ENCODE measurements at regions not wholly inside any gene's neighbourhood (a gene's known extent, or its start where the extent isn't known, plus 50 kb on each side); places are given as distances from the start of the nearest gene placed in this dataset.

- H3K4me1 Mint-ChIP-seq: no peaks in the 10 kb centered on the region
- ChIA-PET POLR2A (no interaction called here), CTCF (no interaction called here)
- no peak for DNase-seq
- Histone ChIP-seq H3K9me3 (ENCODE audit: control extremely low read depth in 1 of 3, control insufficient read depth in 2 of 3, insufficient read depth in 1 of 3, low read length in 2 of 3) (no peaks in the 10 kb centered on the region), H3K4me1 (ENCODE audit: control insufficient read depth in 2 of 2, insufficient read depth in 2 of 2, low read length in 2 of 2) (no peaks in the 10 kb centered on the region), H3K4me2 (replicated peaks; ENCODE audit: low read depth, low read length, poor library complexity, severe bottlenecking) (no peak overlapping the region), H2AFZ (ENCODE audit: insufficient read depth, low read depth, low read length, poor library complexity, severe bottlenecking) (no peak overlapping the region), H3K4me3 (ENCODE audit: control extremely low read depth in 1 of 5, extremely low read depth in 1 of 5, insufficient read depth in 1 of 5, low read depth in 2 of 5, low read length in 4 of 5) (no peak overlapping the region), H3K79me2 (ENCODE audit: control insufficient read depth, insufficient read depth, low read length) (no peaks in the 10 kb centered on the region), H3K9ac (ENCODE audit: low read length) (no peak overlapping the region), H3K27me3 (replicated peaks in 1 of 4; ENCODE audit: control extremely low read depth in 1 of 4, control insufficient read depth in 3 of 4, insufficient read depth in 4 of 4, low read length in 3 of 4) (no peaks in the 10 kb centered on the region), H4K20me1 (ENCODE audit: control insufficient read depth, insufficient read depth, low read length, poor library complexity, severe bottlenecking) (no peaks in the 10 kb centered on the region), H3K36me3 (replicated peaks in 1 of 2; ENCODE audit: control extremely low read depth in 1 of 2, control insufficient read depth in 1 of 2, extremely low read depth in 1 of 2, insufficient read depth in 2 of 2, low read length in 1 of 2) (no peaks in the 10 kb centered on the region), H3K27ac (ENCODE audit: low read length in 2 of 2) (no peak overlapping the region)
- H3K27ac Mint-ChIP-seq: no peak overlapping the region
- no peaks in the 10 kb centered on the region for H3K9me3 Mint-ChIP-seq (ENCODE audit: insufficient read depth)
- ATAC-seq (ENCODE audit: low read depth): no peak
- H3K4me3 Mint-ChIP-seq: no peak overlapping the region
- TF ChIP-seq EZH2 (IDR thresholded peaks at IDR 0.05; ENCODE audit: borderline replicate concordance, insufficient read depth, low read depth, low read length, poor library complexity, severe bottlenecking): no peak
- TF ChIP-seq, protein P1, sequence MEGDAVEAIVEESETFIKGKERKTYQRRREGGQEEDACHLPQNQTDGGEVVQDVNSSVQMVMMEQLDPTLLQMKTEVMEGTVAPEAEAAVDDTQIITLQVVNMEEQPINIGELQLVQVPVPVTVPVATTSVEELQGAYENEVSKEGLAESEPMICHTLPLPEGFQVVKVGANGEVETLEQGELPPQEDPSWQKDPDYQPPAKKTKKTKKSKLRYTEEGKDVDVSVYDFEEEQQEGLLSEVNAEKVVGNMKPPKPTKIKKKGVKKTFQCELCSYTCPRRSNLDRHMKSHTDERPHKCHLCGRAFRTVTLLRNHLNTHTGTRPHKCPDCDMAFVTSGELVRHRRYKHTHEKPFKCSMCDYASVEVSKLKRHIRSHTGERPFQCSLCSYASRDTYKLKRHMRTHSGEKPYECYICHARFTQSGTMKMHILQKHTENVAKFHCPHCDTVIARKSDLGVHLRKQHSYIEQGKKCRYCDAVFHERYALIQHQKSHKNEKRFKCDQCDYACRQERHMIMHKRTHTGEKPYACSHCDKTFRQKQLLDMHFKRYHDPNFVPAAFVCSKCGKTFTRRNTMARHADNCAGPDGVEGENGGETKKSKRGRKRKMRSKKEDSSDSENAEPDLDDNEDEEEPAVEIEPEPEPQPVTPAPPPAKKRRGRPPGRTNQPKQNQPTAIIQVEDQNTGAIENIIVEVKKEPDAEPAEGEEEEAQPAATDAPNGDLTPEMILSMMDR (IDR thresholded peaks at IDR 0.05): no peak
- peaks cover 13% of the 10 kb centered on the region for H3K27me3 Mint-ChIP-seq
- intact Hi-C loops (cut with micrococcal nuclease): no loop called here
- WGBS (ENCODE audit: insufficient coverage): 93% methylated on average over 8 of the region's 9 CpGs
These were observed 217.6 kb downstream of the USP6NL start for GRCh38 chr10:11393858-11394257.

DNA sequence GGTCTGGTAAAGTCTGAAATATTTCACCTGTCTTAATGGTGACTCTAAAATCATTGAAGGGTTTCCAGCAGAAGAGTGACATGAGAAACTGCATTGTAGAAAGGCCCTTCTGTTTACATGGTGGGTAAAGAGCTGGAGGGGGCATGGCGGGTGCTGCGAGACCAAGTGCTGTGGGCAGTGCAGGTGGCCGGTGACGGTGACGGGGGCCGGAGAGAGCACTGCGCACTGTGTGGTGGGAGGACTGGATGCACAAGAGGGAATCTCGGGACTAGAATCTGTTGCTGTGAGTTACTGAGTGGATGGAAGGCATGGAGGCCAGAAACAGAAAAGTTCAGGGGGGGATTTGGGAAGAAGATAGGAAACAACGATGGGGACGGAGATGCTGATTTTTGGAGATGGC, 218.7 kb downstream of the USP6NL start:
- H3K4me1 Mint-ChIP-seq: no peaks in the 10 kb centered on the region
- TF ChIP-seq, protein P1 (IDR thresholded peaks at IDR 0.05): no peak
- no peak for TF ChIP-seq EZH2 (IDR thresholded peaks at IDR 0.05; ENCODE audit: borderline replicate concordance, insufficient read depth, low read depth, low read length, poor library complexity, severe bottlenecking)
- no peaks in the 10 kb centered on the region for H3K36me3 ChIP-seq (replicated peaks in 1 of 2; ENCODE audit: control extremely low read depth in 1 of 2, control insufficient read depth in 1 of 2, extremely low read depth in 1 of 2, insufficient read depth in 2 of 2, low read length in 1 of 2)
- H4K20me1 ChIP-seq (ENCODE audit: control insufficient read depth, insufficient read depth, low read length, poor library complexity, severe bottlenecking): no peaks in the 10 kb centered on the region
- H2AFZ ChIP-seq (ENCODE audit: insufficient read depth, low read depth, low read length, poor library complexity, severe bottlenecking): no peak overlapping the region
- no peak overlapping the region for H3K4me3 Mint-ChIP-seq
- no peak overlapping the region for H3K4me2 ChIP-seq (replicated peaks; ENCODE audit: low read depth, low read length, poor library complexity, severe bottlenecking)
- H3K4me1 ChIP-seq (ENCODE audit: control insufficient read depth in 2 of 2, insufficient read depth in 2 of 2, low read length in 2 of 2): no peaks in the 10 kb centered on the region
- H3K9me3 ChIP-seq (ENCODE audit: control extremely low read depth in 1 of 3, control insufficient read depth in 2 of 3, insufficient read depth in 1 of 3, low read length in 2 of 3): no peaks in the 10 kb centered on the region
- no peak for DNase-seq
- H3K4me3 ChIP-seq (ENCODE audit: control extremely low read depth in 1 of 5, extremely low read depth in 1 of 5, insufficient read depth in 1 of 5, low read depth in 2 of 5, low read length in 4 of 5): no peak overlapping the region
- H3K79me2 ChIP-seq (ENCODE audit: control insufficient read depth, insufficient read depth, low read length): no peaks in the 10 kb centered on the region
- H3K27ac ChIP-seq (ENCODE audit: low read length in 2 of 2): no peak overlapping the region
- peaks cover 13% of the 10 kb centered on the region for H3K27me3 Mint-ChIP-seq
- H3K27me3 ChIP-seq (replicated peaks in 1 of 4; ENCODE audit: control extremely low read depth in 1 of 4, control insufficient read depth in 3 of 4, insufficient read depth in 4 of 4, low read length in 3 of 4): no peaks in the 10 kb centered on the region
- ATAC-seq (ENCODE audit: low read depth): no peak
- intact Hi-C loops (cut with micrococcal nuclease): no loop called here
- ChIA-PET POLR2A (no interaction called here), CTCF (no interaction called here)
- 99% methylated on average over 10 of the region's 10 CpGs for WGBS (ENCODE audit: insufficient coverage)
- no peaks in the 10 kb centered on the region for H3K9me3 Mint-ChIP-seq (ENCODE audit: insufficient read depth)
- no peak overlapping the region for H3K9ac ChIP-seq (ENCODE audit: low read length)
- H3K27ac Mint-ChIP-seq: no peak overlapping the region
